ENCODE measurements at regions not wholly inside any gene's neighbourhood (a gene's known extent, or its start where the extent isn't known, plus 50 kb on each side); places are given as distances from the start of the nearest gene placed in this dataset.

GRCh38 chr1:209428241-209428921 is 155.1 kb upstream of the CAMK1G start:
- Histone ChIP-seq H4K5ac (ENCODE audit: low read length) (no peak overlapping the region), H3K9ac (ENCODE audit: low read length) (peak overlapping the region; percentile 50), H3K79me1 (ENCODE audit: low read length) (peaks cover 6% of the 10 kb centered on the region), H3K36me3 (ENCODE audit: control insufficient read depth, insufficient read depth, low read length) (no peaks in the 10 kb centered on the region), H2BK15ac (replicated peaks; ENCODE audit: low read depth) (no peak overlapping the region), H2BK120ac (ENCODE audit: low read depth, low read length) (no peak overlapping the region), H2AK5ac (ENCODE audit: low read length) (peak overlapping the region; percentile 29), H3K4ac (ENCODE audit: low read depth, low read length) (no peak overlapping the region), H3K18ac (ENCODE audit: low read length) (peak overlapping the region; percentile 55), H3K27ac (ENCODE audit: low read depth, low read length) (peak overlapping the region; percentile 83), H3K4me1 (ENCODE audit: control insufficient read depth, low read depth, low read length) (peaks cover 25% of the 10 kb centered on the region), H2BK5ac (ENCODE audit: low read length) (peak overlapping the region; percentile 47), H3K27me3 (ENCODE audit: insufficient read depth, low read length, poor library complexity) (no peaks in the 10 kb centered on the region), H3K4me3 (ENCODE audit: low read length) (no peak overlapping the region), H3K4me2 (ENCODE audit: low read length) (peak overlapping the region; percentile 13), H3K23ac (ENCODE audit: low read length) (no peak overlapping the region), H3K79me2 (ENCODE audit: control insufficient read depth, insufficient read depth, low read length) (peaks cover 10% of the 10 kb centered on the region), H3K56ac (ENCODE audit: low read length) (peak overlapping the region; percentile 71), H4K8ac (ENCODE audit: low read depth, low read length) (no peak overlapping the region)
- peak; percentile 91 for DNase-seq
- no CpG with 5 or more reads among the region's 10 CpGs for WGBS (ENCODE audit: extremely low coverage, insufficient coverage, low lambda C conversion rate)

GRCh38 chr1:209429611-209430010 is 153.9 kb upstream of the CAMK1G start:
- Histone ChIP-seq H3K36me3 (ENCODE audit: control insufficient read depth, insufficient read depth, low read length) (no peaks in the 10 kb centered on the region), H3K4ac (ENCODE audit: low read depth, low read length) (no peak overlapping the region), H3K4me1 (ENCODE audit: control insufficient read depth, low read depth, low read length) (peaks cover 33% of the 10 kb centered on the region), H4K5ac (ENCODE audit: low read length) (no peak overlapping the region), H3K4me2 (ENCODE audit: low read length) (peak overlapping the region; percentile 60), H3K79me1 (ENCODE audit: low read length) (peaks cover 6% of the 10 kb centered on the region), H3K4me3 (ENCODE audit: low read length) (peak overlapping the region; percentile 31), H3K27ac (ENCODE audit: low read depth, low read length) (peak overlapping the region; percentile 25), H3K79me2 (ENCODE audit: control insufficient read depth, insufficient read depth, low read length) (peaks cover 10% of the 10 kb centered on the region), H4K8ac (ENCODE audit: low read depth, low read length) (no peak overlapping the region), H3K27me3 (ENCODE audit: insufficient read depth, low read length, poor library complexity) (no peaks in the 10 kb centered on the region), H3K18ac (ENCODE audit: low read length) (peak overlapping the region; percentile 65), H3K23ac (ENCODE audit: low read length) (no peak overlapping the region), H2BK5ac (ENCODE audit: low read length) (peak overlapping the region; percentile 23), H2AK5ac (ENCODE audit: low read length) (peak overlapping the region; percentile 88), H3K56ac (ENCODE audit: low read length) (peak overlapping the region; percentile 84), H2BK120ac (ENCODE audit: low read depth, low read length) (no peak overlapping the region), H2BK15ac (replicated peaks; ENCODE audit: low read depth) (no peak overlapping the region), H3K9ac (ENCODE audit: low read length) (peak overlapping the region; percentile 74)
- DNase-seq: peak; percentile 46

- Histone ChIP-seq H4K8ac (ENCODE audit: low read depth, low read length) (no peak overlapping the region), H3K9ac (ENCODE audit: low read length) (peak overlapping the region; percentile 74), H3K79me1 (ENCODE audit: low read length) (peaks cover 6% of the 10 kb centered on the region), H2BK120ac (ENCODE audit: low read depth, low read length) (no peak overlapping the region), H3K36me3 (ENCODE audit: control insufficient read depth, insufficient read depth, low read length) (no peaks in the 10 kb centered on the region), H4K5ac (ENCODE audit: low read length) (no peak overlapping the region), H3K4me1 (ENCODE audit: control insufficient read depth, low read depth, low read length) (peaks cover 36% of the 10 kb centered on the region), H2AK5ac (ENCODE audit: low read length) (peak overlapping the region; percentile 88), H3K4ac (ENCODE audit: low read depth, low read length) (peak overlapping the region; percentile 17), H3K4me3 (ENCODE audit: low read length) (peak overlapping the region; percentile 31), H2BK5ac (ENCODE audit: low read length) (peak overlapping the region; percentile 23), H3K4me2 (ENCODE audit: low read length) (peak overlapping the region; percentile 60), H3K56ac (ENCODE audit: low read length) (peak overlapping the region; percentile 84), H3K23ac (ENCODE audit: low read length) (peak overlapping the region; percentile 59), H2BK15ac (replicated peaks; ENCODE audit: low read depth) (no peak overlapping the region), H3K18ac (ENCODE audit: low read length) (peak overlapping the region; percentile 65), H3K27ac (ENCODE audit: low read depth, low read length) (peak overlapping the region; percentile 25), H3K79me2 (ENCODE audit: control insufficient read depth, insufficient read depth, low read length) (peaks cover 10% of the 10 kb centered on the region), H3K27me3 (ENCODE audit: insufficient read depth, low read length, poor library complexity) (no peaks in the 10 kb centered on the region)
- no peak for DNase-seq
- no CpG with 5 or more reads among the region's 3 CpGs for WGBS (ENCODE audit: extremely low coverage, insufficient coverage, low lambda C conversion rate)
Measured at GRCh38 chr1:209430107-209430506, 153.4 kb upstream of the CAMK1G start.

GRCh38 chr1:209430821-209431259 is 152.7 kb upstream of the CAMK1G start:
- no peak overlapping the region for H2BK120ac ChIP-seq (ENCODE audit: low read depth, low read length)
- H3K36me3 ChIP-seq (ENCODE audit: control insufficient read depth, insufficient read depth, low read length): no peaks in the 10 kb centered on the region
- H3K27ac ChIP-seq (ENCODE audit: low read depth, low read length): peak overlapping the region; percentile 25
- H3K18ac ChIP-seq (ENCODE audit: low read length): peak overlapping the region; percentile 65
- WGBS (ENCODE audit: extremely low coverage, insufficient coverage, low lambda C conversion rate): no CpG with 5 or more reads among the region's 5 CpGs
- H3K79me2 ChIP-seq (ENCODE audit: control insufficient read depth, insufficient read depth, low read length): peaks cover 10% of the 10 kb centered on the region
- peak overlapping the region; percentile 11 for H3K4me2 ChIP-seq (ENCODE audit: low read length)
- H2AK5ac ChIP-seq (ENCODE audit: low read length): peak overlapping the region; percentile 35
- H3K4ac ChIP-seq (ENCODE audit: low read depth, low read length): no peak overlapping the region
- peak overlapping the region; percentile 74 for H3K9ac ChIP-seq (ENCODE audit: low read length)
- H4K5ac ChIP-seq (ENCODE audit: low read length): no peak overlapping the region
- no peak overlapping the region for H4K8ac ChIP-seq (ENCODE audit: low read depth, low read length)
- H3K4me1 ChIP-seq (ENCODE audit: control insufficient read depth, low read depth, low read length): peaks cover 36% of the 10 kb centered on the region
- DNase-seq: no peak
- peak overlapping the region; percentile 57 for H2BK5ac ChIP-seq (ENCODE audit: low read length)
- peak overlapping the region; percentile 84 for H3K56ac ChIP-seq (ENCODE audit: low read length)
- no peak overlapping the region for H2BK15ac ChIP-seq (replicated peaks; ENCODE audit: low read depth)
- no peak overlapping the region for H3K4me3 ChIP-seq (ENCODE audit: low read length)
- H3K27me3 ChIP-seq (ENCODE audit: insufficient read depth, low read length, poor library complexity): no peaks in the 10 kb centered on the region
- peak overlapping the region; percentile 72 for H3K23ac ChIP-seq (ENCODE audit: low read length)
- H3K79me1 ChIP-seq (ENCODE audit: low read length): peaks cover 6% of the 10 kb centered on the region

- H3K27ac ChIP-seq (ENCODE audit: low read depth, low read length): peak overlapping the region; percentile 25
- no peak overlapping the region for H2BK15ac ChIP-seq (replicated peaks; ENCODE audit: low read depth)
- H3K36me3 ChIP-seq (ENCODE audit: control insufficient read depth, insufficient read depth, low read length): no peaks in the 10 kb centered on the region
- H3K4ac ChIP-seq (ENCODE audit: low read depth, low read length): peak overlapping the region; percentile 9
- no peak for DNase-seq
- no peak overlapping the region for H2BK120ac ChIP-seq (ENCODE audit: low read depth, low read length)
- no CpG with 5 or more reads among the region's 3 CpGs for WGBS (ENCODE audit: extremely low coverage, insufficient coverage, low lambda C conversion rate)
- peak overlapping the region; percentile 6 for H3K9ac ChIP-seq (ENCODE audit: low read length)
- no peak overlapping the region for H4K5ac ChIP-seq (ENCODE audit: low read length)
- peaks cover 10% of the 10 kb centered on the region for H3K79me2 ChIP-seq (ENCODE audit: control insufficient read depth, insufficient read depth, low read length)
- H3K4me3 ChIP-seq (ENCODE audit: low read length): no peak overlapping the region
- H3K79me1 ChIP-seq (ENCODE audit: low read length): peaks cover 6% of the 10 kb centered on the region
- H3K23ac ChIP-seq (ENCODE audit: low read length): no peak overlapping the region
- no peak overlapping the region for H3K4me2 ChIP-seq (ENCODE audit: low read length)
- H2AK5ac ChIP-seq (ENCODE audit: low read length): peak overlapping the region; percentile 38
- peaks cover 36% of the 10 kb centered on the region for H3K4me1 ChIP-seq (ENCODE audit: control insufficient read depth, low read depth, low read length)
- H3K27me3 ChIP-seq (ENCODE audit: insufficient read depth, low read length, poor library complexity): no peaks in the 10 kb centered on the region
- no peak overlapping the region for H4K8ac ChIP-seq (ENCODE audit: low read depth, low read length)
- H3K18ac ChIP-seq (ENCODE audit: low read length): peak overlapping the region; percentile 8
- no peak overlapping the region for H3K56ac ChIP-seq (ENCODE audit: low read length)
- H2BK5ac ChIP-seq (ENCODE audit: low read length): peak overlapping the region; percentile 18
Measured at GRCh38 chr1:209431402-209431801, 152.1 kb upstream of the CAMK1G start.
